RWPE2 (cell line): ENCODE measurements at regions not wholly inside any gene's neighbourhood (a gene's known extent, or its start where the extent isn't known, plus 50 kb on each side); places are given as distances from the start of the nearest gene placed in this dataset.
A peak's percentile ranks its signal among the peaks of the same experiment; 100 is the strongest.

ENCODE experiments used
- ATAC-seq: fragments of 200-7000 bp; cut with Tn5 transposase; 3 replicates; pipeline ENCODE4 v1.9.1; 2021; ENCODE audit warnings: low read depth
- DNase-seq: peaks from one replicate; pipeline ENCODE4 v3.0.0-alpha.2; 2020; ENCODE audit warnings: low spot score
- H3K27ac ChIP-seq: fragments of 450-650 bp; 2 replicates; pipeline ENCODE4 v1.5.1; 2017; ENCODE audit warnings: mild to moderate bottlenecking; ENCODE audit not compliant: poor library complexity, severe bottlenecking
- H3K27me3 ChIP-seq: fragments of 250-450 bp; sonication (Bioruptor Pico); 2 replicates; pipeline ENCODE4 v1.5.1; 2021; ENCODE audit warnings: mild to moderate bottlenecking, moderate library complexity; ENCODE audit not compliant: insufficient read depth, poor library complexity, severe bottlenecking
- H3K36me3 ChIP-seq: fragments of 250-450 bp; sonication (Bioruptor Pico); 2 replicates; pipeline ENCODE4 v1.5.1; 2020; ENCODE audit warnings: low read depth, mild to moderate bottlenecking, moderate library complexity
- H3K4me1 ChIP-seq: fragments of 250-450 bp; sonication (Bioruptor Pico); 2 replicates; pipeline ENCODE4 v1.5.1; 2021; ENCODE audit warnings: mild to moderate bottlenecking, moderate library complexity; ENCODE audit not compliant: insufficient read depth, poor library complexity, severe bottlenecking
- H3K4me3 ChIP-seq: fragments of 250-450 bp; sonication (Bioruptor Pico); 2 replicates; pipeline ENCODE4 v1.5.1; 2021; ENCODE audit warnings: mild to moderate bottlenecking, moderate library complexity; ENCODE audit not compliant: severe bottlenecking
- H3K9me3 ChIP-seq: fragments of 250-450 bp; sonication (Bioruptor Pico); 2 replicates; pipeline ENCODE4 v1.5.1; 2021; ENCODE audit warnings: mild to moderate bottlenecking, moderate library complexity; ENCODE audit not compliant: severe bottlenecking
- CTCF ChIP-seq: fragments of 450-650 bp; IDR thresholded peaks from one replicate; pipeline ENCODE4 v1.5.1; 2017; ENCODE audit warnings: mild to moderate bottlenecking, moderate library complexity; ENCODE audit not compliant: poor library complexity, severe bottlenecking

DNA sequence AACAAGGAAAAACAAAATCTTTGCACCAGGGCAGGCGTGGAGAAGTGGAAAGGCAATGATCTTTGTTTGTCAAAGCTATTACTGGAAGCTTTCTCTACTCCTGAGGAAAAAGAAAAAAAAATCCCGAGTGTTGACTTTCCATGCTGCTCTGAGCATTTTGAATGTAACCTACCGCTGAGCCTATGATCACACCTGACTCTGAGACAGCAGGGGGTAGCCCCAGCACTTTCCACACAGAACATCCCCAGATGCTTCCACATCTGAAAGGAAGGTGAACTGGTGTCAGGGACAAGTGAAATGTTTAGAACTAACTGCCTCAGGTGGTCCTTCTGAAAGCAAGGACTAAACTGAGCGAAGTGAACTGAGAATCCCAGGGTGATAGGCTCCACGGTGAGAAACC is 1315.1 kb upstream of the DDX18 start:
- ATAC-seq: no peak
- no peak for DNase-seq
- Histone ChIP-seq H3K9me3 (no peaks in the 10 kb centered on the region), H3K36me3 (no peaks in the 10 kb centered on the region), H3K4me1 (no peaks in the 10 kb centered on the region), H3K4me3 (no peak overlapping the region), H3K27me3 (no peaks in the 10 kb centered on the region), H3K27ac (no peak overlapping the region)
- no peak for TF ChIP-seq CTCF

- Histone ChIP-seq H3K36me3 (no peaks in the 10 kb centered on the region), H3K27me3 (no peaks in the 10 kb centered on the region), H3K9me3 (no peaks in the 10 kb centered on the region), H3K4me3 (no peak overlapping the region), H3K4me1 (no peaks in the 10 kb centered on the region), H3K27ac (no peak overlapping the region)
- ATAC-seq: peak; percentile 65
- peak; percentile 68 for TF ChIP-seq CTCF
- DNase-seq: no peak
Measured at GRCh38 chr2:116510117-116510671, 1304.3 kb upstream of the DDX18 start.

GRCh38 chr2:116511426-116511825 is 1303.1 kb upstream of the DDX18 start:
- no peak overlapping the region for H3K4me3 ChIP-seq
- DNase-seq (no peak), ATAC-seq (no peak)
- H3K27me3 ChIP-seq: peaks cover 3% of the 10 kb centered on the region
- no peak for TF ChIP-seq CTCF
- H3K4me1 ChIP-seq: no peaks in the 10 kb centered on the region
- H3K36me3 ChIP-seq: no peaks in the 10 kb centered on the region
- no peak overlapping the region for H3K27ac ChIP-seq
- no peaks in the 10 kb centered on the region for H3K9me3 ChIP-seq

DNA sequence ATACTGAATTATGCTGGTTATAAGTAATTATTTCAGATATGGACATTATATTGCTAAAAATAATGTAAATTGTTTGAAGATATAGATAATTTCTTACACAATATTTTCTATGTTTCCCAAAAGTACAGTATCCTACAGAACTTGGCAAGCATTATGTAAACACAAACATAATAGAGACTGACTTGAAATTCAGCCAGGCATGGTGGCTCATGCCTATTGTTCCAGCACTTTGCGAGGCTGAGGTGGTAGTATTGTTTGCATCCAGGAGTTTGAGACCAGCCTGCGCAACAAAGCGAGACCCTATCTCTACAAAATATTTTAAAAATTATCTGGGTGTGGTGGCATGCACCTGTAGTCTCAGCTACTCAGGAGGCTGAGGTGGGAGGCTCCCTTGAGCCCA is 1300.5 kb upstream of the DDX18 start:
- Histone ChIP-seq H3K27ac (no peak overlapping the region), H3K4me3 (no peak overlapping the region), H3K36me3 (no peaks in the 10 kb centered on the region), H3K27me3 (peaks cover 3% of the 10 kb centered on the region), H3K9me3 (no peaks in the 10 kb centered on the region), H3K4me1 (no peaks in the 10 kb centered on the region)
- no peak for ATAC-seq
- DNase-seq: no peak
- no peak for TF ChIP-seq CTCF

- Histone ChIP-seq H3K9me3 (no peaks in the 10 kb centered on the region), H3K4me1 (no peaks in the 10 kb centered on the region), H3K36me3 (no peaks in the 10 kb centered on the region), H3K27me3 (peaks cover 3% of the 10 kb centered on the region), H3K4me3 (no peak overlapping the region), H3K27ac (no peak overlapping the region)
- DNase-seq: no peak
- no peak for ATAC-seq
- no peak for TF ChIP-seq CTCF
Measured at GRCh38 chr2:116517936-116518335, 1296.6 kb upstream of the DDX18 start.
